ENCODE measurements at regions not wholly inside any gene's neighbourhood (a gene's known extent, or its start where the extent isn't known, plus 50 kb on each side); places are given as distances from the start of the nearest gene placed in this dataset.

- no peak for DNase-seq
Observed at GRCh38 chr1:29975036-29975694, 738.8 kb downstream of the PTPRU start.

DNA sequence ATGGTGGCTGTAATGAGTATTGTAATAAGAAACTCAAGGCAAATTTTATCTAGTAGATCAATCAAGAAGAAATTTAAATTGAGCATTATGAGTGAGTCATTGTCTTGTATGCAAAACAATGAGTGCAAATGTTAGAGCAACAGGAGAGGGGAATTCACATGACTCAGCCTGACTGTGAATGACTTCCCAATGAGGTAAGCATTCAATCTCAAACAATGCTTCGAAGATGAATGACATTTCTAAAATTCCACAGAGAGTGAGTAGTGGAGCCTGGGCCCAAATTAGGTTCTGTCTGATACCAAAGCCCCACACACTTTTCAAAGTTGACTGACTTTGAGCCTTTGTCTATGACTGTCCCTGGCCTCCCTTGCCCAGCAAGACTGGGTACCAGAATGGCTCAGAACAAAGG lies 738.0 kb downstream of the PTPRU start:
- DNase-seq, result no peak

- DNase-seq, result no peak
Observed at GRCh38 chr1:29973406-29973805, 737.1 kb downstream of the PTPRU start.

DNA sequence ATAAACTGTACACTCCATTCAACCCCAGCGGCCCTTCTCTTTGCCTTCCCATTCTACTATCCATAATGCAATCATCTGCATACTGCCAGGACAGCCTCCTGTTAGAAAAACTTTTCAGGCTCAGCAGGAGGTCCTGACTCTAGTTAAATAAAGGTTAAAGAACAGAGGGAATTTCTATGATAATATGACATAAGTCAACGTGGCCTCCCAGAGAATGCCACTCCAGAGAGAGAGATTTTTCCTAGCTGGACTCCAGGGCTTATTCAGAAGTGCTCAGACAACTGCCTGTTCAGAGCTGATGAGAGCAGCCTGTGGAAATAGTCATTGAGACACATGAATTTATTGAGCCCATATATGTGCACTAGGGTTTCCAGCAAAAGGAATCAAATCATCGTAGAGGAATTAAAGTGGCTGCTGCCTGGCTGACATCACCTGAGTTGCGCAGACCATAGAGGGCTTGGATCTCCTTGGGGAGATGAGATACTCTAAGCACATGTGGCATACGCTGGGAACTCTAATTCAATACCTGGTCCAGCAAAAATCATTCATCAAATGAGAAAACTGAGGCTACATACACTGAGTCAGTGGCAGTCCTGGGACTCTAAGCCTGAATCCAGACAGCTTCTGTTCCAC lies 736.2 kb downstream of the PTPRU start:
- DNase-seq, result no peak

- DNase-seq, result no peak
Observed at GRCh38 chr1:29971703-29972102, 735.4 kb downstream of the PTPRU start.

GRCh38 chr1:29970747-29971325 lies 734.5 kb downstream of the PTPRU start:
- no peak for DNase-seq

DNA sequence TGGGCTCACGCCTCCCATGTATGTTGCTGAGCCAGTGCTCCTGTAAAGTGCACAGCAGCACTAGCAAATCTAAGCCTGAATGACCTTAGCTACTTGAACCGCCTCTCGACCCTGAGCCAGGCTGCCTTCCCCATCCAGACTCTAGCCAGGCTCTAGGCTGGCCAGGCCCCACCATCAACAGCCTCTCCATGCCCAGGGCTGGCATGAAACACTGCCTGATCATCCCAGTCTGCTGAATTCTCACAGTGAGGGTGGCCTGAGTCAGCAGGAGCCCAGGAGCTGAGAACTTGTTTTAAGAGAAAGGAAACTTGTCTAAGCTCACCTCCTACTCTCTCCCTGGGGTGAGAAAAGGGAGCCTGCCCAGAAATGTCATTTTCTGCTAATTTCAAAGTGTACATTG lies 733.3 kb downstream of the PTPRU start:
- DNase-seq, result no peak

- DNase-seq, result no peak
Observed at GRCh38 chr1:29967261-29967660, 730.9 kb downstream of the PTPRU start.

GRCh38 chr1:29966526-29967045 lies 730.3 kb downstream of the PTPRU start:
- DNase-seq, result no peak

GRCh38 chr1:29964718-29965533 lies 728.6 kb downstream of the PTPRU start:
- no peak for DNase-seq

DNA sequence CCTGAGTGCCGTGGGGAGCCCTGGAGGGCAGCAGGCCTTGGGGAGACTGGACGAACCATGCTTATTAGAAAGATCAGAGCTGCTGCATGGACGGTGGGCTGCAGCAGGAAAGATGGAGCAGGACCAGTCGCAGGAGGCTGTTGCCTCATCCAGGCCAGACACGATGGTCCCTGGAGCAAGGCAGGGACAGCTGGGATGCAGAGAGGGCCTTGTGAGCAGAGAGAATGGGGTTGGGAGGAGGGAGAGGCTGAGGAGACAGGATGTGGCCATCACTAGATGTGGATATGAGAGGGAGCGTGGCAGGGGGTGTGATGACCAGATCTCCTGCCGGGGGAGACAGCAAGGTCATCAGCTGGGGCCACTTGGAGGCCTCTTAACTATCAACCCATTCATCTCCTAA lies 727.6 kb downstream of the PTPRU start:
- no peak for DNase-seq

GRCh38 chr1:29962831-29963247 lies 726.5 kb downstream of the PTPRU start:
- DNase-seq, result no peak

DNA sequence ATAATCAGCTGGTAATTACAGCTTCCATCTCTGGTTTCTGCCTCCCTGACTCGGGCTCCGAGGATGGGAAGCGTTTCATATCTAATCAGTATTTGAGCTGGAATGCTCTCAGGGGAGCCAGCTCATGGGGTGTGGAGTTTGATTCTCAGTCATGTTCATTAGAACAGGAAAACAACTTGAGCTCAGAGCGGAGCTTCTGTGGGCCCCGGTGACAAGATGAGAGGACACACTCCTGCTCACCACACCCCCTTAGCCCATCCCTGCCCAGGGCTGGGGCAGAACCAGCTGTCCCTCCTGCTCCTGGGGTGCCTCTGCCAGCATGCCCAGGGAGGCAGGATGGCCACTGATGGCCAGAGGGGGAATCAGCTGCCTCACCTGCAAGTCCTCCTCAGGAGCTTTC lies 726.0 kb downstream of the PTPRU start:
- no peak for DNase-seq

GRCh38 chr1:29961293-29962059 lies 725.2 kb downstream of the PTPRU start:
- no peak for DNase-seq

GRCh38 chr1:29960876-29961275 lies 724.6 kb downstream of the PTPRU start:
- no peak for DNase-seq

DNA sequence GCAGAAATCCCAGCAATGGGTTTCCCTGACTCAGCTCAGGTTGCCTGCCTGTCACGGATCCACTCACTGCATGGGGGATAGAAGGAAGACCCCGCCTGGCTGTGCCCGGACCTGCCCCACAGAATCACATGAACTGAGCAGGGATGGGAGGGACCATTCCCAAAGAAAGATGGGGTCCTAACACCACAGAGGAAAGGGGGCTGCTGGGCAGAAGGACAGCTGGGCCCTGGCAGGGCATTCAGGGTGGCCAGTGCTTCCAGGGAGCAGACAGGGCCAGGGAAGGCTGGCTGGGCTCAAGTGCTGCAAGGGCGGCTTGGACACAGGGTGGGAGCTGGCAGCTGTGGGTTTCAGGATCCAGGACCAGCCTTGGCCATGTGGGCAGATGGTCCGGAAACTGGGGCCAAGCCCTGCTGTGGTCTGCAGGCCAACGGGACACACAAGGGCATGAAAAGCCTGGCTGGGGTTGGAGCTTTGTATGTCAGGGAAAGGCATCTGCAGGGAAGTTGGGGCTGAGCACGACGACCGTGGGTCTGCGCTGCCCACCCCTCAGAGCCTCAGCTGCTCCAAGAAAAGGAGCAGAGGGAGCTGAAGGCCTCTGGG lies 723.9 kb downstream of the PTPRU start:
- DNase-seq, result no peak

GRCh38 chr1:29959356-29959755 lies 723.0 kb downstream of the PTPRU start:
- DNase-seq, result no peak

GRCh38 chr1:29958271-29958670 lies 721.9 kb downstream of the PTPRU start:
- DNase-seq, result no peak

GRCh38 chr1:29956349-29957030 lies 720.2 kb downstream of the PTPRU start:
- no peak for DNase-seq

GRCh38 chr1:29954591-29954990 lies 718.3 kb downstream of the PTPRU start:
- DNase-seq, result no peak

DNA sequence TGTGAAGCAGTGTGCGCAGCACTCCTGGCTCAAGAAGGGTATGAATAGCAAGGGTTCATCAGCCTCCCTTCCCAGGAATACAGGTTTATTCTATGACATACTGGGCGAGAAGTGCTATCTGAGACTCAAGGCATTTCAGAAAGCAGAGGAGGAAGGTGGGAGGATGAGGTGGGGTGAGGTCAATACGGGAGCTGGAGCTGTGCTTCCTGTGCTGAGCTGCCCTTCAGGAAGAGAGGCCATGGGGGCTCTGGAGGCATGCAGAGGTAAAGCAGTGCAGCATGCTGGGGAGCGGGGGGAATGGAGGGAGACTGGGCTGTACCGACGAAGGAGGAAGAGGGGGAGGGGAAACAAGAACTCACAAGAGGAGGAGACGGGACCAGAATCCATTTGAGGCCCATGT lies 717.6 kb downstream of the PTPRU start:
- no peak for DNase-seq

DNA sequence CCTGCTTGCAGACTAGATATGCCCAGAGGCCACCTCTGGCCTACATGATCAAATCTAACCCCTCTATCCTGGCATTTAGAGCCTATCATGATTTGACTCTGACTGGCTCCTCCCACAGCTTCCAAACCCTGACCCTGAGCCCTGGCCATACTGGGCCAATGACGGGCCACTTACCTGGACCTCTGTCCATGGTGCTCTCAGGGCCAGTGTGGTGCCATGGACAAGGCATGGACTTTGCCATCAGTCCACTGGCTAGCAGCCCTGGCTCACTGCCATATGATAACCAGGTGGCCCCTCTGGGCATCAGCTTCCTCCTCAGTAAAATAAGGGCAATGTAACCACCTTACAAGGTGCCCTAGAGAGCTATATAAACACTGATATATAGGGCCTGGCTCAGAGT lies 713.4 kb downstream of the PTPRU start:
- no peak for DNase-seq
